CD14-positive monocyte (primary cell): ENCODE measurements at regions not wholly inside any gene's neighbourhood (a gene's known extent, or its start where the extent isn't known, plus 50 kb on each side); places are given as distances from the start of the nearest gene placed in this dataset.

Experiments used
- DNase-seq, 3 donors: peaks; one replicate each; pipeline ENCODE4 v3.0.0-alpha.2; 2011 to 2022
- H2AFZ ChIP-seq: 2 replicates; pipeline ENCODE4 v1.6.0; 2012; ENCODE audit warnings: mild to moderate bottlenecking, low read depth, low read length, inconsistent platforms; ENCODE audit not compliant: insufficient read depth, poor library complexity, severe bottlenecking
- H3K27ac ChIP-seq, 2 donors: 1 replicate in 1 of 2; 2 replicates in 1 of 2; pipeline ENCODE4 v1.5.1; 2012 to 2013; ENCODE audit warnings: low read length in 2 of 2, control low read depth in 1 of 2, inconsistent platforms in 1 of 2, low read depth in 1 of 2, mild to moderate bottlenecking in 1 of 2
- H3K27me3 ChIP-seq, 2 donors: one replicate each; pipeline versions ENCODE4 v1.6.0 to v1.6.1; 2011 to 2013; ENCODE audit warnings: low read length in 2 of 2; ENCODE audit not compliant: control insufficient read depth in 2 of 2, insufficient read depth in 2 of 2
- H3K36me3 ChIP-seq, 2 donors: replicated peaks in 1 of 2; 1 replicate in 1 of 2; 2 replicates in 1 of 2; pipeline versions ENCODE4 v1.5.1 to v1.6.1; 2012 to 2013; ENCODE audit warnings: low read length in 2 of 2, control low read depth in 1 of 2, inconsistent platforms in 1 of 2, mild to moderate bottlenecking in 1 of 2; ENCODE audit not compliant: insufficient read depth in 2 of 2, control insufficient read depth in 1 of 2
- H3K4me1 ChIP-seq, 2 donors: 1 replicate in 1 of 2; 2 replicates in 1 of 2; pipeline versions ENCODE4 v1.5.1 to v1.6.1; 2012 to 2013; ENCODE audit warnings: low read length in 2 of 2, control low read depth in 1 of 2, inconsistent platforms in 1 of 2, mild to moderate bottlenecking in 1 of 2, moderate library complexity in 1 of 2; ENCODE audit not compliant: insufficient read depth in 2 of 2, control insufficient read depth in 1 of 2
- H3K4me2 ChIP-seq: replicated peaks from 2 replicates; pipeline ENCODE3; 2012; ENCODE audit warnings: low read length, moderate library complexity, mild to moderate bottlenecking; ENCODE audit not compliant: poor library complexity, severe bottlenecking; ENCODE audit errors: extremely low read depth
- H3K4me3 ChIP-seq, 3 experiments: fragments of 200-600 bp in 1 of 3; sonication (generic) in 1 of 3; replicated peaks in 1 of 3; 1 replicate in 2 of 3; 2 replicates in 1 of 3; pipeline ENCODE4 v1.5.1; 2011 to 2013; ENCODE audit warnings: low read length in 3 of 3, mild to moderate bottlenecking in 3 of 3, control low read depth in 2 of 3, low read depth in 2 of 3, inconsistent platforms in 1 of 3, moderate library complexity in 1 of 3
- H3K79me2 ChIP-seq: 2 replicates; pipeline ENCODE4 v1.6.0; 2012; ENCODE audit warnings: mild to moderate bottlenecking, control low read depth, inconsistent platforms, low read length, moderate library complexity; ENCODE audit not compliant: insufficient read depth
- H3K9ac ChIP-seq: 2 replicates; pipeline ENCODE4 v1.6.0; 2017; ENCODE audit warnings: low read length, mild to moderate bottlenecking; ENCODE audit not compliant: insufficient read depth, poor library complexity, severe bottlenecking
- H3K9me3 ChIP-seq, 2 donors: replicated peaks in 1 of 2; 1 replicate in 1 of 2; 2 replicates in 1 of 2; pipeline versions ENCODE4 v1.5.1 to v1.6.1; 2012 to 2013; ENCODE audit warnings: low read length in 2 of 2, control low read depth in 1 of 2; ENCODE audit not compliant: control insufficient read depth in 1 of 2, insufficient read depth in 1 of 2
- H4K20me1 ChIP-seq: 2 replicates; pipeline ENCODE4 v1.6.0; 2012; ENCODE audit warnings: mild to moderate bottlenecking, low read length, control low read depth, moderate library complexity; ENCODE audit not compliant: insufficient read depth
- H3K27ac Mint-ChIP-seq, 7 donors: one replicate each; pipeline ENCODE4 v1.8.0; 2020; ENCODE audit warnings: mild to moderate bottlenecking in 7 of 7, mixed read lengths in 7 of 7, moderate library complexity in 6 of 7, inconsistent platforms in 2 of 7
- H3K27me3 Mint-ChIP-seq, 3 donors: one replicate each; pipeline ENCODE4 v1.8.0; 2021 to 2022; ENCODE audit warnings: low read depth in 3 of 3, mild to moderate bottlenecking in 3 of 3, mixed read lengths in 3 of 3, moderate library complexity in 3 of 3, inconsistent platforms in 1 of 3
- H3K36me3 Mint-ChIP-seq, 2 donors: one replicate each; pipeline ENCODE4 v1.8.0; 2020; ENCODE audit warnings: mixed read lengths in 2 of 2, inconsistent platforms in 1 of 2, mild to moderate bottlenecking in 1 of 2
- H3K4me1 Mint-ChIP-seq: one replicate; pipeline ENCODE4 v1.8.0; 2020; ENCODE audit warnings: mild to moderate bottlenecking, mixed read lengths
- H3K4me3 Mint-ChIP-seq, 2 donors: one replicate each; pipeline ENCODE4 v1.8.0; 2020; ENCODE audit warnings: mild to moderate bottlenecking in 2 of 2, mixed read lengths in 2 of 2, moderate library complexity in 1 of 2
- H3K9me3 Mint-ChIP-seq, 7 donors: one replicate each; pipeline ENCODE4 v1.8.0; 2020 to 2022; ENCODE audit warnings: mixed read lengths in 7 of 7, mild to moderate bottlenecking in 6 of 7, moderate library complexity in 6 of 7, inconsistent platforms in 2 of 7
- WGBS: methylation state at CpG from one replicate; pipeline ENCODE4 v1.1.5; 2013; ENCODE audit warnings: missing lambda C conversion rate; ENCODE audit not compliant: insufficient coverage; 5-methylcytosine and 5-hydroxymethylcytosine counted together
- intact Hi-C, 2 donors: fragments of 100-400 bp; cut with micrococcal nuclease; formaldehyde crosslinking; loops; one replicate each; pipeline versions ENCODE4 v1.15.0 to v1.15.1; 2023
- TF ChIP-seq, protein P1 (sequence below): fragments of 200-600 bp; IDR thresholded peaks from one replicate; pipeline ENCODE4 v1.8.0; 2022; ENCODE audit warnings: antibody characterized with exemption, mild to moderate bottlenecking

DNA sequence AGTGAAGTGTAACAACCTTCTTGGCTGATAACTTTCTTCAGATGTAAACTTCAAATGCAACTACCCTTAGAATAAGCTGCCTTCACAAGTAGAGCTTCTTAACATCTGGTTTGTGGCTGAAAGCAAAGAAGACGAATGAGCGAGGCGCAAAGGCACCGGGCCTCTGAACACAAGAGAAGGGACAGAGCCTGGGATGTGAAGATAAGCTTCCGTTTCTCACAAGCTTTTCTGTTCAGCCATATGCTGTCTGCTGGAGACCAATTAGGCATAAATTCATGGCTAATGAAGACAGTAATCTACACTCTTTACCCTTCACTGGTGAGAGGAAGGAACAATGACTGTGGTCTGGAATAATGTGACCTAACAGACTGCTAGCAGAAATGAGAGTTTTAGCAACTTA, 195.2 kb downstream of the ATXN7L3B start:
- H3K27me3 Mint-ChIP-seq, result no peaks in the 10 kb centered on the region
- TF ChIP-seq, protein P1, sequence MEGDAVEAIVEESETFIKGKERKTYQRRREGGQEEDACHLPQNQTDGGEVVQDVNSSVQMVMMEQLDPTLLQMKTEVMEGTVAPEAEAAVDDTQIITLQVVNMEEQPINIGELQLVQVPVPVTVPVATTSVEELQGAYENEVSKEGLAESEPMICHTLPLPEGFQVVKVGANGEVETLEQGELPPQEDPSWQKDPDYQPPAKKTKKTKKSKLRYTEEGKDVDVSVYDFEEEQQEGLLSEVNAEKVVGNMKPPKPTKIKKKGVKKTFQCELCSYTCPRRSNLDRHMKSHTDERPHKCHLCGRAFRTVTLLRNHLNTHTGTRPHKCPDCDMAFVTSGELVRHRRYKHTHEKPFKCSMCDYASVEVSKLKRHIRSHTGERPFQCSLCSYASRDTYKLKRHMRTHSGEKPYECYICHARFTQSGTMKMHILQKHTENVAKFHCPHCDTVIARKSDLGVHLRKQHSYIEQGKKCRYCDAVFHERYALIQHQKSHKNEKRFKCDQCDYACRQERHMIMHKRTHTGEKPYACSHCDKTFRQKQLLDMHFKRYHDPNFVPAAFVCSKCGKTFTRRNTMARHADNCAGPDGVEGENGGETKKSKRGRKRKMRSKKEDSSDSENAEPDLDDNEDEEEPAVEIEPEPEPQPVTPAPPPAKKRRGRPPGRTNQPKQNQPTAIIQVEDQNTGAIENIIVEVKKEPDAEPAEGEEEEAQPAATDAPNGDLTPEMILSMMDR, result no peak
- Histone ChIP-seq H3K4me1 (no peaks in the 10 kb centered on the region), H4K20me1 (no peaks in the 10 kb centered on the region), H3K4me2 (no peak overlapping the region), H3K9me3 (no peaks in the 10 kb centered on the region), H3K79me2 (no peaks in the 10 kb centered on the region), H2AFZ (no peak overlapping the region), H3K27ac (no peak overlapping the region), H3K27me3 (no peaks in the 10 kb centered on the region), H3K9ac (no peak overlapping the region), H3K4me3 (no peak overlapping the region), H3K36me3 (no peaks in the 10 kb centered on the region)
- no peak overlapping the region for H3K27ac Mint-ChIP-seq
- no peaks in the 10 kb centered on the region for H3K36me3 Mint-ChIP-seq
- H3K9me3 Mint-ChIP-seq, result no peaks in the 10 kb centered on the region
- DNase-seq, result no peak
- H3K4me1 Mint-ChIP-seq, result no peaks in the 10 kb centered on the region
- 20% methylated on average over 1 of the region's 5 CpGs for WGBS
- intact Hi-C loops, result no loop called here
- no peak overlapping the region for H3K4me3 Mint-ChIP-seq

DNA sequence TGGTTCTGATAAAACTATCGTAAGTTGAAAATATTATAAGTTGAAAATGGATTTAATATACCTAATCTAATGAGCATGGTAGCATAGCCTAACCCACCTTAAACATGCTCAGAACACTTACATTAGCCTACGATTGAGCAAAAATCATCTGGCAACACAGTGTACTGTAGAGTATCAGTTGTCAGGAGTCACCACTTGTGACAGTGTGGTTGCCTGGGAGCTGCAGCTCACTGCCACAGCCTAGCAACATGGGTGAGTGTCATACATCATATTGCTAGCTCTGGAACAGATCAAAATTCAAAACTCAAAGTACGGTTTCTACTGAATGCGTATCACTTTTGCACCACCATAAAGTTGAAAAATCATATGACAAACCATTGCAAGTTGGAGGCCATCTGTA, 203.5 kb downstream of the ATXN7L3B start:
- Histone ChIP-seq H3K4me3 (no peak overlapping the region), H3K36me3 (no peaks in the 10 kb centered on the region), H3K4me2 (no peak overlapping the region), H3K9ac (no peak overlapping the region), H3K27me3 (no peaks in the 10 kb centered on the region), H3K27ac (no peak overlapping the region), H4K20me1 (no peaks in the 10 kb centered on the region), H2AFZ (no peak overlapping the region), H3K9me3 (no peaks in the 10 kb centered on the region), H3K4me1 (no peaks in the 10 kb centered on the region), H3K79me2 (no peaks in the 10 kb centered on the region)
- H3K27me3 Mint-ChIP-seq, result no peaks in the 10 kb centered on the region
- no peaks in the 10 kb centered on the region for H3K36me3 Mint-ChIP-seq
- intact Hi-C loops, result no loop called here
- H3K4me3 Mint-ChIP-seq, result no peak overlapping the region
- H3K9me3 Mint-ChIP-seq, result peaks cover 0 to 3% (median 0%) of the 10 kb centered on the region in 7 donors
- TF ChIP-seq, protein P1, result no peak
- no CpG with 5 or more reads among the region's 4 CpGs for WGBS
- H3K27ac Mint-ChIP-seq, result no peak overlapping the region
- no peaks in the 10 kb centered on the region for H3K4me1 Mint-ChIP-seq
- DNase-seq, result no peak
